HG03378 (cell line): ENCODE measurements at regions not wholly inside any gene's neighbourhood (a gene's known extent, or its start where the extent isn't known, plus 50 kb on each side); places are given as distances from the start of the nearest gene placed in this dataset.
"Not testable (repeated sequence)": the region's sequence is repeated elsewhere in the genome, so short reads cannot be mapped to it uniquely, and the experiment has no call there.

ENCODE experiments used
- ATAC-seq: cut with Tn5 transposase; IDR thresholded peaks from one replicate; pipeline ENCODE4 v1.9.1; 2021; ENCODE audit warnings: mild to moderate bottlenecking, moderate library complexity; ENCODE audit not compliant: unreplicated experiment

- ATAC-seq, result no peak
Measured at GRCh38 chr12:88366101-88366500, 214.2 kb downstream of the KITLG start.

GRCh38 chr12:88367231-88367630, 213.0 kb downstream of the KITLG start:
- ATAC-seq, result no peak

DNA sequence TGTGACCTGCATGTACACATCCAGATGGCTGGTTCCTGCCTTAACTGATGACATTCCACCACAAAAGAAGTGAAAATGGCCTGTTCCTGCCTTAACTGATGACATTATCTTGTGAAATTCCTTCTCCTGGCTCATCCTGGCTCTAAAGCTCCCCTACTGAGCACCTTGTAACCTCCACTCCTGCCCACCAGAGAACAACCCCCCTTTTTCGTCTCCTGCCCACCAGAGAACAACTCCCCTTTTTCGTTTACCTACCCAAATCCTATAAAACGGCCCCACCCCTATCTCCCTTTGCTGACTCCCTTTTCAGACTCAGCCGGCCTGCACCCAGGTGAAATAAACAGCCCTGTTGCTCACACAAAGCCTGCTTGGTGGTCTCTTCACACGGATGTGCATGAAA, 212.2 kb downstream of the KITLG start:
- ATAC-seq, result not testable (repeated sequence)

- ATAC-seq, result no peak
Measured at GRCh38 chr12:88371416-88372183, 208.7 kb downstream of the KITLG start.

- no peak for ATAC-seq
Measured at GRCh38 chr12:88375306-88376305, 204.7 kb downstream of the KITLG start.

GRCh38 chr12:88377973-88378372, 202.3 kb downstream of the KITLG start:
- no peak for ATAC-seq

- ATAC-seq, result no peak
Measured at GRCh38 chr12:88381466-88381865, 198.8 kb downstream of the KITLG start.

GRCh38 chr12:88383405-88383804, 196.9 kb downstream of the KITLG start:
- ATAC-seq, result peak; percentile 79

DNA sequence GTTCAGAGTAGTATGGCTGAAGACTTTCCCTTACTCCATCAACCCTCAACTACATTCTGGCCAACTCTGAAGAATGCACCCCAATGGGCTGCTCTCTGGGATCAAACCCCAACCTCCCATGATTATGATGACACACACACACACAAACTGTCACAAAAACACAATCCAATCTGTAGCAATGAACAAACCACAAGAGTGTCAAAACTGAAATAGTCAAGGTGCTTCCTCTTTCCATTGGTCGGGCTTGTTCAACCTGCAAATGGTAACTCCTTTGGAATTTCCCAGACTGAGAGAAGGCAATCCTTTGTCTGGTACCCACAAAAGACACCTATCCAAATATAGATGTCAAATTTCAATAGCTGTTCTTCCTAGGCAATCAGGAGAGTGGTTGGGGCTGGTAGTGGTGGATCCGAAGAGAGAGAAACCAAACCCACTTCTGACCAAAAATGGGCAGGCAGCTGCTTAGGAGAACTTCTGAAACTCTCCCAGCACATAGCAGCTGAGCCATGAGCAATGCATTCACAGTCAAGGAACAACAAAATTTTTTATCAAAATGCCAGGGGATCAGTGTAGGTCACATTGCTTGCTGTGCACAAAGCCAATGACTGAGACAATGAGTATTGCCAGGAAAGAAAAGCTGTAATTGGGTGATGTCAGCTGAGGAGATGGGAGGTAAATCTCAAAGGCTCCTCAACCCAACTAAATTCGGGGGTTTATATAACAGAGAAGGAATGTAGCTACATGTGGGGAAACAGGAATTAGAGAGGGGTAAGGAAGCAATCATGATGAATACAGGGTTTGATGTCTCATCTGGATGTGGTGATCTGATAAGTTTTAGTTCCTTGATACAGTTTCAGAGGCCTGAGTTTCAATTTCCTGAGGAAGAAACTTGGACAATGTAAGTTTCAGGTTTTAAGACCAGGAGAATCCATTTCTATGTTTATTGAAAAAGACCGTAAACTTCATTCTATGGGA, 191.4 kb downstream of the KITLG start:
- peak; percentile 42 for ATAC-seq

DNA sequence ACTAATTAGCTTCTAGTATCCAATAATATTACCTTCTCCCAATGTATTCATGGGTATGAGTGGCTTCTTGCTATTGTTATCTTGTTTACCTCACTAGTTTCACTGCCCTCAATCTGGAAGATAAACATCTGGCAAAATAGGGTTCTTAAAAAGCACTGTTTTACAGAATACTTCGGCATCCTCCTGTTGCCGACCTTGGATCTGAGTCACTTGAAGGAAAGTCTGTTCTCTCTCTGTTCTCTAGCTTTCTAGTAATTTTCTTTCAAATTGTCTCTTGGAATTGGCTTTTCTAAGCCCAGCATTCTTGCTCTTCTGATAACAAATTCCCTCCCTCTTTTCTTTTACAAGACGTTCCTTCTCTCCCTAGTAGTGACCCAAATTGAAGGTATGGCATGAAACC, 189.5 kb downstream of the KITLG start:
- no peak for ATAC-seq

GRCh38 chr12:88391556-88391955, 188.7 kb downstream of the KITLG start:
- ATAC-seq, result peak; percentile 71

GRCh38 chr12:88393017-88393767, 187.1 kb downstream of the KITLG start:
- peak; percentile 35 for ATAC-seq

DNA sequence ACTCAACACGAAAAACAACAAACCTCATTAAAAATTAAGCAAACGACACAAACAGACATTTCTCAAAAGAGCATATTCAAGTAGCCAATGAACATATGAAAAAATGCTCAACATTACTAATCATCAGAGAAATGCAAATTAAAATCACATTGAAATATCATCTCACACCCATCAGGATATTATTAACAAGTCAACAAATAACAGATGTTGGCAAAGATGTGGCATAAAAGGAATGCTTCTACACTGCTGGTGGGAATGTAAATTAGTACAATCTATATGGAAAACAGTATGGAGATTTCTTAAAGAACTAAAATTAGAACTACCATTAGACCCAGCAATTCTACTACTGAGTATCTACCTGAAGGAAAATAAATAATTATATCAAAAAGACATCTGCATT, 182.2 kb downstream of the KITLG start:
- no peak for ATAC-seq

GRCh38 chr12:88399811-88400210, 180.5 kb downstream of the KITLG start:
- ATAC-seq, result no peak

DNA sequence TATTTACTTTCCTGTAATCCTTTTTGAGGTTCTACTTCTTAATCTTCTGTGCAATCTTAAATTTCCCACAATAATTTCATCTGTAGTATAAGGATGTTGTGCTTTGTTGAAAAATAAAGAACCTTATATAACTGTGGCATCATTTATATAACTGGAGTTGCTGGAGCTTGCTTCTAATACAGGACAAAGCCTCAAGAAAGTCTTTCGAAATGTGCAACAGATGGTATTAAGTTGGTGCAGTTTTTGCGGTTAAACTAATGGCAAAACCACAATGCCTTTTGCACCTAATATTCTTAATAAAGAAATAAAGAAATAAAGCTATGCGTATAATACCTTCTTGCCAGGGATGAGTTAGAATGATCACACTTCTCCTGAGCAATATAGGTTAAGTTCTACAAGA, 180.0 kb downstream of the KITLG start:
- ATAC-seq, result no peak

- no peak for ATAC-seq
Measured at GRCh38 chr12:88401155-88401554, 179.1 kb downstream of the KITLG start.

- ATAC-seq, result no peak
Measured at GRCh38 chr12:88406905-88407304, 173.4 kb downstream of the KITLG start.

GRCh38 chr12:88408823-88409222, 171.4 kb downstream of the KITLG start:
- no peak for ATAC-seq

- ATAC-seq, result no peak
Measured at GRCh38 chr12:88409257-88409656, 171.0 kb downstream of the KITLG start.

DNA sequence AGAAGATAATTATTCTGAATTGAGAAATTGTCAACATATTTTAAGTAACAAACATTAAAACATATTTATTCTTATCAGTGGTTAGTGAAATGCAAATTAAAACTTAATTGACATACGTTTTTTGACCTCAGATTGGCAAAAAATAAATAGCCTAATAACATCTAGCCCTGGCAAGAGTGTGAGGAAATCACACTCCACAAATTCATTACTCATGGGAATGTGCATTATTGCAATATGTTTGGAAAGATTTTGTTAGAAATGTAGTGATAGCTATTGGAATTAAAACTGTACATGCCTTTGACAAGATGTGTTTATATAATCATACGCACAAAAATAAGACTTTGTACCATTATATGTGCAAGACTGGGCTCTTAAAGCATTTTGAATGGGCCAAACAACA, 168.6 kb downstream of the KITLG start:
- ATAC-seq, result no peak
